Fibroblast of the aortic adventitia (primary cell): ENCODE measurements at regions not wholly inside any gene's neighbourhood (a gene's known extent, or its start where the extent isn't known, plus 50 kb on each side); places are given as distances from the start of the nearest gene placed in this dataset.

ENCODE experiments used
- DNase-seq: peaks from one replicate; pipeline ENCODE4 v3.0.0-alpha.2; 2010; ENCODE audit warnings: low read depth
- H3K4me3 ChIP-seq: 2 replicates; pipeline ENCODE4 v1.5.1; 2011; ENCODE audit warnings: low read depth, mild to moderate bottlenecking, control low read depth, low read length, moderate library complexity
- CTCF ChIP-seq: IDR thresholded peaks from 2 replicates; pipeline ENCODE4 v1.5.1; 2011; ENCODE audit warnings: mild to moderate bottlenecking, low read length, control low read depth, inconsistent platforms; ENCODE audit not compliant: insufficient read depth

- TF ChIP-seq CTCF, result no peak
- DNase-seq, result no peak
These were observed 298.0 kb downstream of the GXYLT1 start for GRCh38 chr12:41846718-41847117.

GRCh38 chr12:41836416-41836815, 308.3 kb downstream of the GXYLT1 start:
- no peak for TF ChIP-seq CTCF
- DNase-seq, result no peak
- H3K4me3 ChIP-seq, result no peak overlapping the region

More at GRCh38 chr12:41846718-41847117, 298.0 kb downstream of the GXYLT1 start:
- no peak overlapping the region for H3K4me3 ChIP-seq

GRCh38 chr12:41835556-41835955, 309.1 kb downstream of the GXYLT1 start:
- DNase-seq, result no peak
- no peak overlapping the region for H3K4me3 ChIP-seq
- TF ChIP-seq CTCF, result no peak

- TF ChIP-seq CTCF, result no peak
- H3K4me3 ChIP-seq, result no peak overlapping the region
- DNase-seq, result no peak
These were observed 324.7 kb downstream of the GXYLT1 start for GRCh38 chr12:41819948-41820347.

- H3K4me3 ChIP-seq, result no peak overlapping the region
- no peak for DNase-seq
- no peak for TF ChIP-seq CTCF
These were observed 340.6 kb downstream of the GXYLT1 start for GRCh38 chr12:41804026-41804425.

GRCh38 chr12:41802803-41803202, 341.9 kb downstream of the GXYLT1 start:
- DNase-seq, result no peak
- H3K4me3 ChIP-seq, result no peak overlapping the region
- no peak for TF ChIP-seq CTCF

GRCh38 chr12:41801261-41801660, 343.4 kb downstream of the GXYLT1 start:
- no peak for TF ChIP-seq CTCF
- no peak overlapping the region for H3K4me3 ChIP-seq
- no peak for DNase-seq
